Superior temporal gyrus (tissue), 1 donor: ENCODE measurements at regions not wholly inside any gene's neighbourhood (a gene's known extent, or its start where the extent isn't known, plus 50 kb on each side); places are given as distances from the start of the nearest gene placed in this dataset.
A peak's percentile ranks its signal among the peaks of the same experiment; 100 is the strongest.

Experiments
- DNase-seq: peaks from one replicate; pipeline ENCODE4 v3.0.0-alpha.2; 2016; ENCODE audit errors: extremely low spot score

DNA sequence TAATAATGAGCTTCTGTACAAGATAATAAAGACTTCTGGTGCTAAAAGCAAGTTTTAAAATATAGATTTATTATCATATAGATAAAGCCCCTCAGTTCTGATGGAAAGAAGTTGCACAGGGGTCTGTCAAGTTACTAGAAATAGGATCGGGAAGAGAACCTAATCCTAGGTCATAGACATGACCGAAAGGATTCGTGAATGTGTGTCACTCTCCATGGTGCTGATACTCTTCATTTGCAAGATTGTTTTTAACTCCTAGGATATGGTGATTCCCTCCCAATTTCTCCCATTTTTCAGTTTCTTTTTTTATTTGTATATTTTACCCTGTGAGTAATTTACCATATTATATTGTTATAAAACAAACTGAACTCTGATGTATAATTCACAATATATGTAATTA is 58.9 kb upstream of the CTNNA2 start:
- DNase-seq, result no peak

DNA sequence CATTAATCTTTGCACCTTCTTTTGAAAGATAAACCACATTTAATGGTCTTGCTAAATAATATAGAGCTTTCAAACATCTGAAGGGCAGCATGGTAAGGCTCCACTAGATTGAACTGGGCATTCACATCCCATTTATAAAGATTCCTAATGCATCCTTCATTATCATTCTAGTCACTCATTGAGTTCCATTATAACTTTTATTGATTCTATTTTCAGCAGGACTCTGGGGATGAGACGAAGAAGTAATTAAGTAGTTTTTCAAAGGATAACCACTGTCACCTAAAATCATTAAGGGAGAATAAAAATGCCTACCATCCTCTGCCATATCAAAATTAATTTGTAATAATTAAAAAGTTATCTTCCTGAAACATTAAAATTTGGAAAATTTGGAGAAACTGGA is 60.2 kb upstream of the CTNNA2 start:
- DNase-seq, result no peak

DNA sequence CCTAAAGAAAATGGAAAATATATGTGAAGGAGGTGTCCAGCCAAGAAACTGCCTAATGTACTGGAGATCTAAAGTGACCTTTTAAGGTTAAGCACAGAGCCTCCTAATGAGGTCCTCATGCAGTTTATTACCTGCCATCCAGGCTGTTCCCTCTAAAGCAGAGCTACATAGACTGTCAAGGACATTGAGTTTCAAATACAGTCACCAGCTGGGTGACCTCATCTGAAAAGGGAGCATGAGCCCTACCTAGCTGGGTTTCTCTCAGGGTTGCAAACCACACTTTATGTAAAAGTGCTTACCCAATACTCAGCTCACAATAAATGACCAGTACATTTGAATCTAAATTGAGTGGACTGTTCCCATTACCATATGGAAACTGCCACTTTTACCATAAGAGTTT is 65.4 kb upstream of the CTNNA2 start:
- no peak for DNase-seq

DNA sequence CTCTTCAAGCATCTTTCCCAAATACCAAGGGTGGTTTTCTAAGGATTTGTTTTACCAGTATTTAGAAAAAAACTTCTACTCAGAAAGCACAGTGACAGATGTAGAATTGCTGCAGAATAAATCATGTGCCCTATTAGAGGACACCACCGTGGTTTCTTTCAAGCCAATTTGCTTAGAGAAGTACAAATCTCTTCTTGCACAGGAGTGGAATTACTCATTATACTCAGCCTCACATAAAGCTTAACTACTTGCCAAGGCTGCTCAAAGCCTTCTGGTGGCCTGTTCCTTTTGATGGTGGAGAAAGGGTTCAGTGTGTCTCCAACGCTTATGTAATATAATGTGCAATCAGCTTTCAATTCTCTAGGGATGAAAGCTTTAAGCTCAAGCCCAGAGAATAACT is 66.5 kb upstream of the CTNNA2 start:
- peak; percentile 46 for DNase-seq

DNA sequence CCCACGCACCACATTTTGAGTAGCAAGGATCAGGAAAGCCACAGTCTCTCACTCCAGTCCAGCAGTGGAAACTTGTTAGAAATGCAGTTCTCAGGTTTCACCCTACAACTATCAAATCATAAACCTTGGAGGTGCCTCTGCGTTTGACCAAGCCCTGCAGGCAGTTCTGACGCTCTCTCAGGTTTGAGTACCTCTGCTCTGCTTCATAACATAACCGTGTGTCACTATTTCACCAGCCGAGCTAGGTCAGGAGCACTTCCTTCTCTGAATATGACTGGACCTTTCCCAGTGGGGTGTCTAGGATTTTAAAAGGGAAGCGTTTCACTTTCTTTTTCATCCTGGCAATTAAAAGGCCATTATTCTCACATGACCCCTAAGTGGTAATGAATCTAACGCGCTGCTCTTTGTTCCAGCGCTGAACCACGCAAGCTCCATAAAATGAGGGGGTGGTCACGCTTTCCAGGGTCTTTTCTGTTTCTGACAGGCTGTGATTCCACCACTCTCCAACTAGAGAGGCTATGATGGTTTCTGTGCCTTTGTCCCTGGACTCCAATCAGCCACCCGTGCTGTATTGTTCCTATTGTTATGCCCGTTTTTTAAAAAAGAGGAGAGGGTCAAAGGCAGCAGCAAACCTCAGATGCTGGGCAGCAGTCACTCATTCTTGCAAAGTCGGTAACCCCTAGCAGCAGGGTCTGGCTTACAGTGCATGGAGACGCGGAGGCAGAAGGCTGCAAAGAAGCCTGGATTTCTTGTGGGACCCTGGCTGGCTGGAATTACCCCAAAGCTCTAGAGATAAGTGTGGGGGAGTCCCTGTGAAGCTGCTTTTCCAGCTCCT is 75.2 kb upstream of the CTNNA2 start:
- DNase-seq, result no peak

DNA sequence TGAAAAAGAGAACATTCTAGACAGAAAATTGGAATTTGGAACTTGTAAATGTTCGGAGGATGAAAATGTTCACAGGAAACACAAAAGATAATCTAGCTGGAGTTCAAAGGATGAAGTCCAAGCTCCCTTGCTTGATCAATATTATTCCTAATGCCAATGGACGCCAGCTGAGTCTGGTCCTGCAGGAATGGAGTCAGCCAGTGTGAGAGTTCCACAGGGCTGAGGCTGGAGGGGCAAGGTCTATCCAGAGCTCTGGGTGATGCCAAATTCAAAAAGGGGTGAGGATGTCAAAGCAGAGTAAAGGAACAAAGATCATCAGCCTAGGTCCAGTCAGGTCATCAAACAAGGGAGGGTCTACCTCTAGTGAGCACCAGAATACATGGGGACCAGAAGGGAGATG is 78.5 kb upstream of the CTNNA2 start:
- DNase-seq, result no peak

DNA sequence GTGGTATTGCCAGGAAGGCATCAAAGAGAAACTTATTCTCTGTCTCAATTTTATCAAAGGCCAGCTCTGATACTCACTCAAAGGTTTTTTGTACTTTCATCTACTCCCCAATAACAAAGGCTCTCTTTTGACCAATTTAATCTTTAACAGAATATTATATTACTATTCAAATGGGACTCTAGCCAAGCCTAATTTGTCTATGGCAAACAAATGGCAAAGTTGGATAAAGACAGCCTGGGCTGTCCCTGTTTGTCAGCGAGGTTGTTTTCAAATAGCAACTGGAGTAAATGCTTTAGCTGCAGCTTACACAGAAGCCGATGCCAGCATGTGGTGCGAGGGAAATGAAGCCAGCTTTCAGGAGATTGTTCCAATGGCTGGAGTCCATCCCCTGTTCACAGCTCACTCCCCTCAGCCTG is 80.1 kb upstream of the CTNNA2 start:
- DNase-seq, result peak; percentile 81

DNA sequence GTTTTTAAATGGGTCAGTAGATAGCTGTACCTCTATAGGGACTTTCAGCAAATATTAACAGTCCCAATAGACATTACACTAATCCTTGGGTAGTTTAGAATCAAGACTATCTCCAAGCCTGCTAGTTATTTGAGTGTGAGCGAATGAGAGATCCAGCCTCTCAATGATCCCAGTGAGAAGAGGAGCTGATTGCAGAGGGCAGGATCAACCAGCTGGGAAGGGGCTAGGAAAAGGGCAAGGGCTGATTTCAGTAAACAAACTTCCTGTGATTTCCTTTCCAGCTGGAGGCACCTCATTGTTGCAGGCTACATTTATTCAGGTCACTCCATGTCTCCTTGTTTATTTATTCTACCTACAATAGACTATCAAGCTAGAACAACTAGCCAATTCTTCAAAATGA is 84.1 kb upstream of the CTNNA2 start:
- no peak for DNase-seq

DNA sequence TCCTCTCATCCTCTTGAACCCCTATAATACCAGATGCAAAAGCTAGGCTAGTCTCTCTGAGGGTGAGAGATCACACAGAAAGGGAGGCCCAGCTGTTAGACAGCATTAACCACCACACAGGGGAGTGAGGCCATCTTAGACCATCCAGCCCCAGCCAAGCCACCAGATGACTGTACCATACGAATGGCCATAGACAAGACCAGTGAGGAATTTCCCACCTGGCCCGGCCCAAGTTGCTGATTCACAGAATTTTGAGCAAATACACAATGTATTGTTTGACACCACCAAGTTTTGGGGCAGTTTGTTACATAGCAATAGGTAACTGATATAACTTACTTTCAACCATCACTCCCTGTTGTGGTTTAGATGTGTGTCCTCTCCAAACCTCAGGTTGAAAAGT is 98.2 kb upstream of the CTNNA2 start:
- no peak for DNase-seq

DNA sequence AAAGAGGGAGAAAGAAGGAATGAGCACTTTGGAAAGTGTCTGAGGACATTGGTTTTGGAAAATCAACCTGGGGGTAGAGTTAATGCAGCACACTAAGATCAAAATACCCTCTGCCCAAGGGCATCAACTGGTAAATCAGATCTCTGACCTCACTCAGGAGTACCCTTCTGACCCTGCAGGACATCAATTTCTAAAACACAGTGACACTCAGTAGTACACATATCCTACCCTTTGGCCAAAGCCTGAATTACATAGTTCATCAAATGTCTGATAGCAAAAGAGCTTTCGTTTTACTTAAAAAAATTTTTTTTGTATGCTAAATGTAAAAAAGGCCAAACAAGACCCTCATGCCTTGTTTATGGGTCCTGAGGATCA is 118.4 kb upstream of the CTNNA2 start:
- no peak for DNase-seq

DNA sequence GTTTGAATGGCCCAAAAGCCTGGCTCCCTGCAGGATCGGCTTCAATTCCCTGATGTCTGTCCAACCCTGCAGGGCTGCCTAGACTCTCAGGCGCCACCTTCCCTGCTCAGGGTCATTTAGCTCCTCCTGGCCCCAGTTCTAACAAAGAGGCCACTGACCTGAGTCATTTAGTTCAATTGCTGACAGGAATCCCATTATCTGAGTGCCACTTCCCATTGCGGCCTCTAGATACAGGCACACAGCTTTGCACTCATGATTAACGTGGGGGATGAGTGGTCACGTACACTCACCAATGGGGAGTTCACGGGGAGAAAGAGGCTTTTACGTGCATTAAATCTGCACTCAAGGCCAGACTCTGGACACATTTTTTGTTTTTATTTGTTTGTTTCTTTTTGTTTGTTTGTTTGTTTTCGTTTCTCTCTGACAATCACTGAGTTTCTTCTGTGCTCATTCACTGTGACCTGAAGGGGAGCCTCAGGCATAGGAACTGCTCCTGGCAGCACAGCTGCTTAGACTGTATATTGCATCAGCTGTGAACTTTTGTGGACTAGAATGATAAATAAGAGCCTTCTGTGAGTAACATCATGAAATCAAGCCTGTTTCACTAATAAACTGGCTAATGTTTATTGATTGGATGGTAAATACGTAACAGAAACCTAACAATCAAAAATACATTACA is 118.9 kb upstream of the CTNNA2 start:
- peak; percentile 28 for DNase-seq

DNA sequence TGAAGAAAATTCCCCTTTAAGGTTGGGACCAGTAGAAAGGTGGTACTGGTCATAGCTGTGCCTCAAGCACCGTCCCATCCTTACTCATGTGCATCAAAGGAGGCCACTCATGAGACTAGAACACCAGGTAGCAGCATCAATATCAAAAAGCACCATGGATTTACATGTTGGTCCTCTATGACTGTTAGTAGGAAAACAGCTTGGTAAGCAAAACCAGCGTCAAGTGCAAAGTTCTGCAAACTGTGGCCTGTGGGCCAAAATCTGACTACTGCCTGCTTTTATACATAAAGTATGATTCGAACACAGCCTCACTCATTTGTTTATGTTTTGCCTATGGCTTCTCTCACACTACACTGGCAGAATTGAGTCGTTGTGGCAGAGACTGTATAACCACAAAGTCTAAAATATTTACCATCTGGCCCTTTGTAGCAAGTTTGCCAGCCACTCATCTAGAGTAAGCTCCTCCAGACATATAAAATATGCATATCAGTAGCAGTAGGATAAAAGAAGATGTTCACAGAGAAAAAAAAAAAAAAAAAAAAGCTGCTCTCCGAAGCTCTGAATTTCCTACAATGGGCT is 119.7 kb upstream of the CTNNA2 start:
- DNase-seq, result no peak

DNA sequence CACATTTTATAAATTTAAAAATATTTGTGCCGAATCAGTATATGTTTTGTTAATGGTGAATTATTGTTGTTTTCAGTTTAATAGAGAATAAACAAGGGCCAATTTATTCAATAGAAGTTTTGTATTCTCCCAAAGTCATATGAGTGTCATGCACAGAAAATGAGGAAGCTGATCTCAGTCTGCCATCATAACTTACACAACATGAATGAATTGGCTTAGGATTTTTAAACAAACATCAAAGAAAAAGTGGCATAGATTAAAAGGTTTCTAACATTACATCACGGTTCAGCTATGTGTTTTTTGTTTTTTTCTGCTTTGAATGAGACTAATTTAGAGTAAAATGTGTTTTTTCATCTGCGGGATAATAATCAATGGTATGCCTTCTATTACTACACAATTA is 123.4 kb upstream of the CTNNA2 start:
- no peak for DNase-seq

DNA sequence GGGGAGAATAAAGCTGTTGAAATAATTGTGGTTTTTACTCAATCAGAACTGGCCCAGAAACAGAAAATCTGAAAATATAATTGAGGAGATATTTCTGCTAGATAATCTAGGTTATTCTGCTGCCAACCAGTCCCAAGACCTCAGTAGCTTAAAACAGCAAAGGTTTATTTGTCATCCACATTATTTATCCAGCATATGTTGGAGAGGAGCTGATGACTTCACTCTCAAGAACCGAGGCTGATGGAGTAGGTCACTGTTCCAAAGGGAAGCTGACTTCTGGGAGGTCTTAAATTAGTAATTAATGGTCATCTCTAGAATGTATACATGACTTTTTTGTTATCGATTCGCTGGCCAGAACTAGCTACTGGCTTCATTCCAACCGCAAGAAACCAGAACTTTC is 124.8 kb upstream of the CTNNA2 start:
- DNase-seq, result no peak

DNA sequence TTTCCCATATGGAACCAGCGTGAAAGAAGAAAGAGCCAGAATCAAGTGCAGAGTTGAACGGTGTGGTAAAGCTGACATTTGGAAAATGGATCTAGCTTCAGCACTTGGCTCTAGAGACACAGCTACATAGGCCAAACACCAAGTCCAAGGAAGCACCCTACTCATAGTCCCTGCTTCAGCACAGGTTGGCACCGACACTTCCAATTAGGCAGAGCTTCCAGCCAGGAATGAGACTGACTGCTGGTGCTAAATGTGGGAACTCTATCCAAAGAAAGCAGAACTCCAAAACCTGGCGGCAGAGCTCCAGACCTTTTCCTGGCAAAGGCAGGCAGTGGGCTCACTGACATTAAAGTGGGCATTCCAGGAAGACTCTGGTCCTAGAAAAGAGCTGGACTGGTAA is 125.4 kb upstream of the CTNNA2 start:
- no peak for DNase-seq

DNA sequence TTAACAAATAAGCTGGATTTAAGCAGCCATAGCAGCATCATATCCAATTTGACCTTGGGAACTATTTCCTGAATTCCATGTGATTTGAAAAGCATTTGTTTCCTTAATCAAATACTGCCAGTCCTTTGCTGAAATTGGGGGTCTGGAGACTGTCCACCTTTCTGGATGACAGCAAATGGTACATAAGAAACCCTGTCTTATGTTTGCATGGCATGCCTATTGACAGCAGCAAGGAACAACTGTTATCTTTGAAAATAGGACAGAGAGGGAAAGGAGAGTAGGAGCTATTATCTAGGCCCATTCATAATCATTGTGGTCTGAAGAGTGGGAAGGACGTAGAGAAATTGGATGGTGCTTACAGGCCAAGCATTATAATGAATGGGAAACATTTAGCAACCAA is 129.2 kb upstream of the CTNNA2 start:
- DNase-seq, result no peak

DNA sequence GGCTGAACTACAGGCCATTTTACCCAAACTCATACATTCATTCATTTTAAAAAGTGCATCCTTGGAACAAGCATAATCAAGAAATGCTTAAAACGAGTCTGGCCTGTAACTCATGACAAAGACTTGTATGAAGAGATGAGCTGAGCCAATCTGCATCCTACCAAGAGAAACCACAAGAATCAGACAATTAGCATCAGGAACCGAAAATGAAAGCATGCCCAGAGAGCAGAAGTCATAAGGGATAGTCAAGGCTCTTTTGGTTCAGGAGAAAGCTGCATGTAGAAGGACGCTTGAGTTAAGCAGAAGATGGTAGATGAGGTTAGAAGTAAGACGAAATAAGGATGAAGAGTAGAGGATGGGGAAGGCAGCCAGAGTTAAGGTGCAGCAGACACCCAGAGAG is 137.0 kb upstream of the CTNNA2 start:
- no peak for DNase-seq

DNA sequence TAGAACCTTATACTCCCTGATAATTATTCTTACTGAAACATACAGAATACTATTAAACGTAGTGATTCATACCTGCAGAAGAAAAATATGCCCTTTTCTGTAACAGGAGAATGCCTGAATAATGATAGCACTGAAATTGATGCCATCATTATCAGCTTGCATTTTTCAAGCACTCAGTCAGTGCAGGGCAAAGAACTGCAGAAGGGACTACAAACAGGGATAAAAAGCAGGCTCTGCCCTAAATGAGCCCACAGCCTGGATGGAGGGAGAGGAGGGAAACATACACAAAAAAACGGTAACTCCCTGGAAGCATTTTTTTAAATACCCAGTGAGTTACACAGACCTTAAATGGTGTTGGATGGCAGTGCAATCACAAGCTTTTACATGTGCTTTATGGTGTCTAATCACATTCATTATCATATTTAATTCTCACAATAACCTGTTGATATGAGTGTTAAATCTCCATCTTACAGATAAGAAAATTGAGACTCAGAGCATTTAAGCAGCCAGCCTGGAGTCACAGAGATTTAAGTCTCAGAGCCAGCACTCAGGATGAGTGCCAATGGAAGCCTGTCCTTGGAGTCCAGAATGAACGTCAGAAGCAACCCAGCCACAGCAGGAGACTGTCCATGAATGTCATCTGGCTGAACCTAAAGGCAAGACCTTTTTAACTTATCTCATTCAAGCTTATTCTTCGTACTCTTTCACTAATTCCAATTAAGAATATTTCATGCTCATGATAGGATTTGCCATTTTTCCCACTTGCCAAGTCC is 139.3 kb upstream of the CTNNA2 start:
- no peak for DNase-seq

DNA sequence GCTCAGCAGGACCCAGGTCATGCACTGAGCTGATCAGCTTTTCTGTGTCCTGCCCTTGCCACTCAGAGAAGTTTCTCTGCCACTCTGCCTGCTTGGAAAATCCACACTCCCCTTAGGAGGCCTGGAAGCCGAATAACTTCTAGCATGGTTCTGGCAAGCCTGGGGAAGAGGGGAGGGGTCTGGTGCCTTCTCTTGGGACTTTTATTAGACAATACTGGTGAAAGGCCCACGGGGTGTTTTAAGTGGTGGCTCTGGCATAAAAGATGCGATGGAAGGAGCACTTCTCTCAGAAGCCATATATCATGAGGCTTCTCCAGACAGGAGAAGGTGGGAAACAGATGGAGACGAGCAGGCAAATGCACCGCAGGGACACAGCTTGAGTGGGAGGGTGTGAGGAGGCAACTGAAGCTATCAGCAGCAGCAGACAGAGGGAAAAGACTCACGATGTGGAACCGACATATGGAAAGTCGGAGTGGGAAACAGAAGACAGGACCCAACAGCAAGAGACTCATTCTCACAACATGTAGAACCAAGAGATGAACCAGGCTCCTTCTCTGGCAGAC is 141.8 kb upstream of the CTNNA2 start:
- DNase-seq, result peak; percentile 56

DNA sequence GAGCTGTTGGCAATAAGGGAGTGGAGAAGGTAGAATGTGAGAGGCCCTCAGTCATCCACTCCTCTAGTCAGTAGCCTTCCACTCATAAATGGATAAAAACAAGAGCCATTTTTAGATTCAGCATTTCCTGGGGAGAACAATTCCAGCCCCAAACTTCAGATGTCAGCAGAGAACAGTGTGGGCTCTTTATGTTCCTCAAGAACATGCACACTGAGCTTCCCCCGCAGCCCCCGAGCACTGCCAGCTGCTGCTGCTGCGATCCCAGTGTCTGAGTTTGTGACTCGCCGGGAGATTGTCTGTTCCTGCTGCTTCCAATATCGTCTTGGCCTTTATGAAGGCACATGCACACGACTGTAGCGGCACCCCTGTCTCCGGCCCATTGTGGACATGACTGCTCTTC is 143.7 kb upstream of the CTNNA2 start:
- peak; percentile 58 for DNase-seq

DNA sequence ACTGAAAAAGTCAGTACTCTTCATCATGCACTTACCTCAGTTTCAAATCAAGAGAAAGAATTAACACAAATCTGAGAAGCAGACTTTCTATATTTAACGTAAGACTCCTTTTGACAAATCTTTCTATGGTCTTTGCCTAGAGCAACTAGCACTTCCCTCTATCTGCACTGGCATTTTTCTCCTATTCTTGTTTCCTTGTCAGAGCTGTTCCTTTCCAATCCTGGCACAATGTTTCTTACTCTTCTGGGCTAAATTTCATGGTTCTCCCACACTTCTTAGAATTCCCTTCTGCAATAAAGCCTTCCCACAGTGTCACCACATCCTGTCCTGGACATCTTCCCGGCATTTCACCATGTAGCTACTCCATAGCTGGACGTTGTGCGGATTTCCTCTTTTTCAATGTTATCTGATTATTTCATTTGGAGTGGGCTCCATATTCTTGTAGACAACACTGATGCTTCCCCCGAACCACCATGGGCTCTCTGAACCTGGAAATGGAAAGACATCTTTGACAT is 144.7 kb upstream of the CTNNA2 start:
- DNase-seq, result peak; percentile 69

DNA sequence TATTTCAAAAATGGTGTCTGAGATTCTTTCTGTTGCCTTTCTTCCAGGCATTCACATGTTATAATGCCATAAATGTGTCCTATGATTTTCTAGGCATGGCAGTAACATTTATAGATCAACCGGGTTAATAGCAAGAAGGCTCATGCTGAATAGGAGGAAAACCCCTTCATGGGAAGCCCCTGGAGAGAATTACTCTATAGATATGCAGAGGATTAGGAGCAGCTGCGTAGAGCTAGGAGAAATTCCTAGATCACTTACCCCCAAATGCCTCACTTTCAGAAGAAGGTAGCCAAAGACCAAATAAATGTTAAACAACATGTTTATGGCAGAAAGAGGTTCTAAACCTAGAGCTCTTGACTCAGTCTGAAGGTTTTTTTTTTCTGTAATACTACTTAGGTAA is 153.4 kb upstream of the CTNNA2 start:
- no peak for DNase-seq
